HepG2 (cell line): ENCODE measurements at regions not wholly inside any gene's neighbourhood (a gene's known extent, or its start where the extent isn't known, plus 50 kb on each side); places are given as distances from the start of the nearest gene placed in this dataset.
"Not testable (repeated sequence)": the region's sequence is repeated elsewhere in the genome, so short reads cannot be mapped to it uniquely, and the experiment has no call there.

Source experiments
- ATAC-seq: fragments of 200-7000 bp; cut with Tn5 transposase; 3 replicates; pipeline ENCODE4 v1.9.1; 2020; ENCODE audit warnings: mild to moderate bottlenecking, moderate library complexity
- BruUV-seq: library from RNA; stranded (reverse); fragments of 400-500 nt; replicated peaks from 2 replicates; lab custom pipeline; 2021; lab: Mats Ljungman, UMichigan
- CTCF ChIA-PET: fragments of 300-600 bp; formaldehyde crosslinking; extraction: SDS; loops from one replicate; lab custom pipeline; 2021; ENCODE audit warnings: low total read pairs, inconsistent platforms, low intra/inter-chr PET ratio; lab: Yijun Ruan, JAX
- POLR2A ChIA-PET: fragments of 350-600 bp; sonication (Branson Sonifier 250); formaldehyde crosslinking; loops from one replicate; lab custom pipeline; 2020; ENCODE audit warnings: antibody characterized with exemption, inconsistent platforms; lab: Yijun Ruan, JAX
- DNase-seq: peaks from one replicate; pipeline ENCODE4 v3.0.0-alpha.2; 2015; ENCODE audit warnings: low spot score
- FAIRE-seq: peaks from 3 replicates; lab custom pipeline; 2011; peaks lifted over from hg19 to GRCh38; lab: Jason Lieb, UNC
- H2AFZ ChIP-seq: one replicate; pipeline ENCODE4 v1.6.1; 2011; ENCODE audit warnings: low read length, inconsistent platforms
- H3K27ac ChIP-seq: fragments of 300-600 bp; 3 replicates; pipeline ENCODE4 v1.8.0; 2011; ENCODE audit warnings: mixed run types, mild to moderate bottlenecking, mixed read lengths, low read length, inconsistent platforms; ENCODE audit not compliant: insufficient read depth; ENCODE audit errors: extremely low read length
- H3K27me3 ChIP-seq, 2 experiments: fragments of 200-600 bp in 1 of 2; 2 replicates in 1 of 2; 3 replicates in 1 of 2; pipeline versions ENCODE4 v1.6.0 to v1.8.0; 2011; ENCODE audit warnings: low read length in 2 of 2, mild to moderate bottlenecking in 2 of 2, moderate library complexity in 2 of 2, inconsistent platforms in 1 of 2; ENCODE audit not compliant: insufficient read depth in 2 of 2, control insufficient read depth in 1 of 2
- H3K36me3 ChIP-seq, 2 experiments: fragments of 200-600 bp in 1 of 2; replicated peaks in 1 of 2; 2 replicates in 1 of 2; 3 replicates in 1 of 2; pipeline versions ENCODE4 v1.5.1 to v1.8.0; 2011; ENCODE audit warnings: low read length in 2 of 2, inconsistent platforms in 1 of 2; ENCODE audit not compliant: insufficient read depth in 2 of 2, control insufficient read depth in 1 of 2
- H3K4me1 ChIP-seq: 2 replicates; pipeline ENCODE4 v1.5.1; 2012; ENCODE audit warnings: low read length, inconsistent platforms; ENCODE audit not compliant: insufficient read depth
- H3K4me2 ChIP-seq: 2 replicates; pipeline ENCODE4 v1.6.0; 2011; ENCODE audit warnings: low read depth, low read length, inconsistent platforms
- H3K4me3 ChIP-seq, 3 experiments: fragments of 200-600 bp in 1 of 3; sonication (generic), shearing (Covaris generic) in 1 of 3; replicated peaks in 1 of 3; 2 replicates each; pipeline ENCODE4 v1.5.1; 2011 to 2016; ENCODE audit warnings: low read length in 3 of 3, inconsistent platforms in 2 of 3, low read depth in 2 of 3, mild to moderate bottlenecking in 2 of 3, control low read depth in 1 of 3, mixed read lengths in 1 of 3; ENCODE audit not compliant: insufficient read depth in 1 of 3
- H3K79me2 ChIP-seq: one replicate; pipeline ENCODE4 v1.6.1; 2011; ENCODE audit warnings: low read length, inconsistent platforms; ENCODE audit not compliant: insufficient read depth
- H3K9ac ChIP-seq: 2 replicates; pipeline ENCODE4 v1.6.0; 2011; ENCODE audit warnings: mild to moderate bottlenecking, low read depth, low read length, inconsistent platforms; ENCODE audit not compliant: insufficient read depth
- H3K9me3 ChIP-seq: 2 replicates; pipeline ENCODE4 v1.5.1; 2012; ENCODE audit warnings: mild to moderate bottlenecking, low read length
- H4K20me1 ChIP-seq: 2 replicates; pipeline ENCODE4 v1.6.0; 2011; ENCODE audit warnings: inconsistent platforms, mild to moderate bottlenecking, low read length, moderate library complexity; ENCODE audit not compliant: insufficient read depth
- WGBS: methylation state at CpG from one replicate; pipeline ENCODE4 v1.1.6; 2017; ENCODE audit warnings: low lambda C conversion rate; 5-methylcytosine and 5-hydroxymethylcytosine counted together
- in situ Hi-C: cut with HindIII; loops from 2 replicates; pipeline ENCODE4 v1.10.0; 2017; ENCODE audit warnings: low pct_unique_long_range_greater_than_20kb; ENCODE audit not compliant: extremely low pct_ligation_motif_present
- intact Hi-C: fragments of 100-400 bp; cut with micrococcal nuclease; formaldehyde crosslinking; loops from one replicate; pipeline ENCODE4 v1.10.0; 2022; ENCODE audit not compliant: unreplicated experiment

DNA sequence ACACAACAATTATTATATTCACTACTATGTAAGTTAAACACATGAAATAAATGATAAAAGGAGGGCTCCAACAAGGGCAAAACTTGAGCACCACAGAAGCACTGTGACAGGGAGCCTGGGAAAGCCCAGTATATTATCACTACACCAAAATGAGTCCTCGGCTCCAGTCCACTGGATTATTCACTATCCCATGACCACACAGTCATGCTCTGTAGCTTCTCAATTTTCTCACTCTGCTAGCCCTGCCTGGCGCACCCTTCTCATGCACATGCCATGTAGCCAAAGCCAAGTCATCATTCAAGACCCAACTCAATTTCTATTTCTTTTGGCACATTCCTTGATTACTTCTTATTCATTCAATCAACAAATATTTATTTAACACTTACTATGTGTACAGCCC is 2378.5 kb downstream of the EPHA3 start:
- H3K9me3 ChIP-seq, intact Hi-C loops, H4K20me1 ChIP-seq, H2AFZ ChIP-seq, H3K4me1 ChIP-seq, H3K27ac ChIP-seq, H3K4me2 ChIP-seq, DNase-seq, BruUV-seq, H3K4me3 ChIP-seq, H3K27me3 ChIP-seq, POLR2A ChIA-PET, FAIRE-seq, H3K79me2 ChIP-seq, H3K9ac ChIP-seq, H3K36me3 ChIP-seq, in situ Hi-C loops, CTCF ChIA-PET, ATAC-seq: not testable (repeated sequence)
- WGBS: 29% methylated on average over 2 of the region's 2 CpGs

DNA sequence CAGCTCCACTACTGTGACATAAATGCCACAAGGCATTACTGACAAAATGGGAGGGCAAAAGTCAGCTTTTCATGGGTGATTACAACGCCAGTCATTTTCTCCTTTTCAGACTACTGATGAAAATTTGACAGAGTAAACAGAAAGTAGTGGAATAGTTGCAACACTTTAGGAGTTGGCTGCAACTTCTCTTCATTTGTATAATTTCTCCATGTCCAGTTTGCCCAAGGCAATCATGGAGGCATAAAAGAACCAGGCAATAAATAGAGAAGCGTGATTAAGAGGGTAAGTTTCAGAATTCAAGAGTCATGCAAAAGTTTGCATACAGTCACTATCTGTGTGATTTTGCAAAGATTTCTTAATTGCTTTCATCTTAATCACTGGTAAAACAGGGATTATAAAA is 2390.3 kb downstream of the EPHA3 start:
- POLR2A ChIA-PET, intact Hi-C loops: not testable (repeated sequence)

DNA sequence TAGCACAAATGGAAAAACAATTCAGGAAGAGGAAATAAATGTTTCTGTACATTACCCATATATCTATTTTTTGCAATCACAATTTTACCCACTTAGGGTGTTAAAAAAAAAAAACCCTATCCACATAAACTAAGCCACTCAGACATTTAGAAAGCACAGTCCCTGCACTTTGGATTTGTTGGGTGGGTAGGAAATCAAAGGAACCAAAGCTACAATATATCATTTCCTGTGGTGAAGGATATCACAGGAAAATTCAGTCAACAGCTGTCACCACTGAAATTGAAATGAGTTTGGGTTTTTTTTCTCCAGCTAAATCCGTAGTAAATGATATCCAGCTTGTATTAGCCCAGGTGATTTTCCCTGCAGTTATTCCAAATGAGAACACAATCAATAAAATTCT is 2392.4 kb downstream of the EPHA3 start:
- BruUV-seq, H3K27ac ChIP-seq, POLR2A ChIA-PET, DNase-seq, intact Hi-C loops, H3K4me3 ChIP-seq, H2AFZ ChIP-seq, H4K20me1 ChIP-seq, H3K4me2 ChIP-seq, H3K79me2 ChIP-seq, in situ Hi-C loops, H3K27me3 ChIP-seq, H3K4me1 ChIP-seq, CTCF ChIA-PET, ATAC-seq, H3K9ac ChIP-seq, FAIRE-seq, H3K36me3 ChIP-seq, H3K9me3 ChIP-seq: not testable (repeated sequence)
- 0% methylated on average over 1 of the region's 1 CpG for WGBS

More for the DNA sequence above, 2390.3 kb downstream of the EPHA3 start:
- H3K79me2 ChIP-seq, H3K27ac ChIP-seq, BruUV-seq, H3K9ac ChIP-seq, H2AFZ ChIP-seq, FAIRE-seq, H3K36me3 ChIP-seq, H3K4me2 ChIP-seq, in situ Hi-C loops, H3K4me3 ChIP-seq, DNase-seq, CTCF ChIA-PET, H3K4me1 ChIP-seq, H3K27me3 ChIP-seq, ATAC-seq, H4K20me1 ChIP-seq, H3K9me3 ChIP-seq: not testable (repeated sequence)
- WGBS: 5% methylated on average over 2 of the region's 2 CpGs

DNA sequence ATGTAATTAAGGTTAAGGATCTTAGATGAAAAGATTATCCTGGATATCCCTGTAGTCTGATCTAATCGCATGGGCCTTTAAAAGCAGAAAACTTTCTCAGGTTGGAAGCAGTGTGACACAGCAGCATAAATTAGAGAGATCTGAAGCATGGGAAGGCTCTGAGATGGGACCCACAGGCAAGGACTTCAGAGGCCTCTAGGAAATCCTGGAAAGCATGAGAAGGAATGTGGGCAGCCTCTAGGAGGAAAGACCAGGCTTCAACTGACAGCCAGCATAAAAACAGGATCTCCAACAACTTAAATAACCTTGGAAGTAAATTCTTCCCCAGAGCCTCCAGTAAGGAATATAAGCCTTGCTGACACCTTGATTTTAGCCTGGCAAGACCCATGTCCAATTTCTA is 2397.5 kb downstream of the EPHA3 start:
- intact Hi-C loops, FAIRE-seq, H3K36me3 ChIP-seq, H3K9ac ChIP-seq, H3K4me2 ChIP-seq, CTCF ChIA-PET, H4K20me1 ChIP-seq, H3K79me2 ChIP-seq, H3K27ac ChIP-seq, H3K4me3 ChIP-seq, in situ Hi-C loops, H3K27me3 ChIP-seq, H2AFZ ChIP-seq, H3K9me3 ChIP-seq, ATAC-seq, POLR2A ChIA-PET, DNase-seq, BruUV-seq, H3K4me1 ChIP-seq: not testable (repeated sequence)
- WGBS: 0% methylated on average over 1 of the region's 1 CpG
